HG03108 (cell line): ENCODE measurements at regions not wholly inside any gene's neighbourhood (a gene's known extent, or its start where the extent isn't known, plus 50 kb on each side); places are given as distances from the start of the nearest gene placed in this dataset.

ENCODE experiments used
- ATAC-seq: cut with Tn5 transposase; IDR thresholded peaks from one replicate; pipeline ENCODE4 v1.9.1; 2021; ENCODE audit warnings: moderate library complexity; ENCODE audit not compliant: unreplicated experiment

DNA sequence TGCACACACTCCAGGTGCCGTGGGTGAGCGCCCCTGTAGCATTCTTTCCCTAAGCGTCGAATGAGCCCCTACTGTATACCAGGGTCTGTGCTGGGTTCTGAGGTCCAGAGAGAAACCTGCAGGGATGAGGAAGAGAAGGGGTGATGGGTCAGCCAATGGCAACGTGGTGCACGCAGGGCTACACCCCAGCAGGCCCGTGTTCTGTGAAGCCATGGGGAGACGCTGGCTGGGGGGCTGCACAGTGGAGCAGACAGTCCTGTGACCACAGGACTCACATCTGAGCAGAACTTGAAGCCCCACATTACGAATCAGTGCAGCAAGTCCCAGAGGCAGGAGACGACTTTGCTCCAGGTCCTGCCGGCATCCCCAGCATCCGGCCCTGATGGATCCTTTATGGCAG, 1481.4 kb downstream of the BRD1 start:
- ATAC-seq, result no peak

DNA sequence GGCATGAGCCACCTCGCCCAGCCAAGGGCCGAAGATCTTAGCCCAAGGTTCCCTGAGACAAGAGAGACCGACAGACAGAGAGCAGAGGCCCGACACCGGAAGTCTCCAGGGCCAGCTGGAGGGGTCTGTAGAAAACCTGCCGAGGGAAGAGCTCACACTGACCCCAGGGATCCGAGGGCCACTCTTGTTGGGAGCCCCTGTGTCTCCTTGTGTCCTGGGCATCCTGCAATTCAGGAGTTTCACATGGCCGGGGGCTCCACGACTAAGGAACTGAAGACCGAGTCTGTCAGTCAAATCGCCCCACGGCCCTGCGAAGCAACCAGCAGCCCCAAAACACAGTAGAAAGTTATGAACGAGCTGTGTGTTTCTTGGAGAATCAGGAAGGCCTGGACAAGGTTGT, 1482.0 kb downstream of the BRD1 start:
- no peak for ATAC-seq

DNA sequence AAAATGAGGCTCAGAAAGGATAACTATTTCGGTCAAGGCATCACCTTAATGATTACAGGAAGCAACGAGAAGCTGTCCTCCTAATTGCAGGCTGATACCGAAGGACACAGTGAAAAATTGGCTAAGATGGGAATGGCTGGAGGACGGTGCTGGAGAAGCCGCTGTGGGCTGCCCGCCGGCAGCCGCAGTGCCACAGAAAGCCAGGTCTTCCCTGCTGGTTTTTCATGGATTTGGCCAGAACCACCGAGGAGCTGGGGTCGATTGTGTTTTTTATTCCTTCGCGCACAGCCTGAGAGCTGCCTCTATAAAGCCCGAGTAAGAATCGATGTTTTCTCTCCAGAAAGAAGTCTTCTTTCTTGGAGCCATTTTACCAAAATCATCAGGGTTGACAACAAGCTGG, 1484.2 kb downstream of the BRD1 start:
- no peak for ATAC-seq

DNA sequence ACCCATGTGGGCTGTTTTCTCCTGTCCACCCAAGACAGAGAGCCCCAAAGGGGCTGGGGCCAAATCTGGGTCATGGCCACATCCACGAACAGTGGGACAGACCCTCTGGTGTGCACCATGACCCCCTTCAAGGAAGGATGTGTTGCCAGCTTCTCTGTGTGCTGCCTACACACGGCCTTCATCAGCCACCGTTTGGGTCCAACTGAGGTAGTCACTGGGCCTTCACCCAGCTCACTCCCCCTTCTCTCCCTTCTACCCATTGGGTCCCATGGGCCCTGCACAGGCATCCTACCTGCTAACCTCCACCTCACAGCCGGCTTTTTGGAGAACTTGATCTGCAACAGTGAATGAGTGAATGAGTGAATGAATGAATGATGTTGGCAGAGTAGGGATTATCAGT, 1484.9 kb downstream of the BRD1 start:
- no peak for ATAC-seq

DNA sequence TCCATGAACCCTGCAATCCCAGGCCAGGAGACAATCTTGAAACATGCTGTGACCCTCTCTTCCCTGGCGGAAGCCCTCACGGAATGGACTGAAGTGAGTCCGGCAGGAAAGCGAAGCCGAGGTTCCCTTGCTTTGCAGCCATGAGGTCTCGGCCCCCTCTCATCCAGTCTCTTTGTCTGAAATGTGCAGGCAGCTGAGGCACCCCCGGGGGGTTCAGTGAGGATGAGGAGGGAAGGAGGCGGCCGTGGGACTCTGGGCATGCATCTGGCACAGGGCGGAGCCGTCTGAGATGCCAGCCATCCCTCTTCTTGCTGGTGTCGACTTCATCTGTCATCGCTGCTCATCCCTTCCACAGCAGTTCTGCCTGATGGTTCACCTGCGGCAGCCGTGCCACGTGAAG, 1485.7 kb downstream of the BRD1 start:
- no peak for ATAC-seq

DNA sequence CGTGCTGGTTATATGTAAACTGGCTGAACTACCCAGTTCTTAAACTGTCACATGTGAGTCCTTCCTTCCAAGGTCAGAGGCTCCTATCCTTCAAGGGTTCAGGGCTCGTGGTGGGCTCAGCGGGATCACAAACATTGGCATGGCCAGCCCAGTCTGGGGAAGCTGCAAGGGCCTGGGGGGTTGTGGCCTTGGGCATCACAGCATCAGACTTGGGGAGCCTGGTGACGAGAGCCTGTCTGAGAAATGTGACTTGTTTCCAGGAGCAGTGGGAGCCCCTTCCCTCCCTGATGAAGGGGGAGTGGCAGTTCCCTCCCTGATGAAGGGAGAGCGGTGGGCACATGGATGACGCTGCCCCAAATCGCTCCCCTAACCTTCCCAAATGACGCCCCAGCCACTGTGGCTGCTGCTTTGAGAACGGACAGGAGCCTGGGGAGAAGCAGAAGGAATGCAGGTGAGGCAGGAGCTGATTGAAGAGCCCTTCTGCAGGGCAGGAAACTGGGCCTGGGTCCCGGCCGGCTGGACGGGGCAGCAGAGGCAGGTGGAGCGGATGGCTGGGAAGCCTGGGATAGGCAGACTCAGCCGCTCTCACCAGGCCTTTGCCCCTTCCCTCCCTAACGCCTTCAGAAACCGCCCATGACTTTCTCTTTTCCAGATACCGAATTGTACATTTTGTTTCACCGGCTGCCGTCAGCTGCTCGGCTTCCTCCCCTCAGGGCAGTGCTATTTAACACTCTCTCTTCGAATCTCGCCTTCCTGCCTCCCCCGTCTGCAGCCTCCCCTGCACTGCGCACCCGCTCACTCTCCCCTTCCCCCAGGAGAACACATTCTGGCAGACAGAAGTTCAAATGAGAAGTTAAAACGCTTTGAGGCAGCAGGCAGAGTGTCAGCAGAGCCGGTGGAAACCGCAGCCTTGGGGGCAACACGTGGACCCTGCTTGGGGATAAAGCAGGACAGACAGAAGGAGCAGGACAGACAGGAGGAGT, 1486.7 kb downstream of the BRD1 start:
- ATAC-seq, result no peak

DNA sequence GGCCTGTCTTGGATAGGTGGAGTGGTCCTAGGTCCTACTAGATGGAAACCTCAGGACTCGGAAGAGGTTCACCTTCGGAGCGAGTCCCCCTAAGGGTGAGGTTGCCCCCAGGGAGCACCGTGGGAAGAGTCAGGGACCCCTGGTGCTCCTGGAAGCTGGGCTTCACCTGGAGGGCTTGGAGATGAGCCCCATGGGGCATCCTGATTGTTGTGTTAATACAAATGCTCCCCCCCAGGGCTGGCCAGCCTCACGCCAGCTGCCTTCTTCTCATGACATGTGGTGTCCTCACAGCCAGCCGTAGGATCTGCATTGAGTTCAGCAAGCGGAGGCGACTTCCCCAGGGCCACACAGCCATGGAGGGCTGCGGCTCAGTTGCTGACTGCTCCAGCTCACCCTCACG, 1487.5 kb downstream of the BRD1 start:
- ATAC-seq, result no peak

DNA sequence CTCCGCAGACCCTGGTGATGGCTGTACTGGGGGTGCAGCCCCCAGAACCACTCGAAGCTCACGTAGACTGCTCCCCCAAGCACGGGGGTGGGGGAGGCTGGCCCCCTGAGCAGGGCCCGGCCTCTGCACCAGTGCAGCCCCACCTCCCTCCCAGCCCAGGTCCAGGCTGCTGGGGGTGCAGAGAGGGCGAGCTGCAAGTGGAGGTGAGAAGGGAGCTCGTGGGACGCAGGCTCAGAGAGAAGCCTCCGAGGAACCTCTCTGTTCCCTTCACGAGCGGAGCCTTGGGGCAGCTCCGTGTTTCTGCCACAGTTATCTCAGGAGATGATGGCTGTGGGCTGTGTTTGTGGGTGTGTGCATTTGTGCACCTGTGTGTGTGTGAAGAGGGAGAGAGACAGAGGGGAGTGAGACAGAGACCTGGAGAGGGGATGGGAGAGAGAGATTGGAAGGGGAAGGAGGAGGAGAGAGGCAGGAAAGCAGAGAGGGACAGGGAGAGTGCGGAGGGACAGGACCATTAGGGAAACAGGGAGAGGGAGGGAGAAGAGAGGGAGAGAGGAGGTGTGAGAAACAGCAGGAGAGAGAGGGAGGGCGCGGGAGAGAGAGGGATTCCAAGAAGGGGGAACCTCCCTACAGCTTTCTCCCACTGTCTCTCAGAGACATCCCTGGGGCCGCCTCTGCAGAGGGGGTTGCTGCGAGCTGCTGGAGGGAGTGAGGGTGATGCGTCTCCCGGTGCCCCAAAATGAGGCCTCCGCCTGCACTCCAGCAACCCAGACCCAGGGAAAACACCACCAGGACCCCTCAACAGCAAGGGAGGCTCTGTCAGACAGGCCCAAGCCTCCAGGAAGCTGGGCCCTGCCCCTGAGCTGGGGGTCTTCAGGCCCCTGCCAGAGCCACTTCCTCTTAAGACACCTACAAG, 1488.6 kb downstream of the BRD1 start:
- no peak for ATAC-seq

DNA sequence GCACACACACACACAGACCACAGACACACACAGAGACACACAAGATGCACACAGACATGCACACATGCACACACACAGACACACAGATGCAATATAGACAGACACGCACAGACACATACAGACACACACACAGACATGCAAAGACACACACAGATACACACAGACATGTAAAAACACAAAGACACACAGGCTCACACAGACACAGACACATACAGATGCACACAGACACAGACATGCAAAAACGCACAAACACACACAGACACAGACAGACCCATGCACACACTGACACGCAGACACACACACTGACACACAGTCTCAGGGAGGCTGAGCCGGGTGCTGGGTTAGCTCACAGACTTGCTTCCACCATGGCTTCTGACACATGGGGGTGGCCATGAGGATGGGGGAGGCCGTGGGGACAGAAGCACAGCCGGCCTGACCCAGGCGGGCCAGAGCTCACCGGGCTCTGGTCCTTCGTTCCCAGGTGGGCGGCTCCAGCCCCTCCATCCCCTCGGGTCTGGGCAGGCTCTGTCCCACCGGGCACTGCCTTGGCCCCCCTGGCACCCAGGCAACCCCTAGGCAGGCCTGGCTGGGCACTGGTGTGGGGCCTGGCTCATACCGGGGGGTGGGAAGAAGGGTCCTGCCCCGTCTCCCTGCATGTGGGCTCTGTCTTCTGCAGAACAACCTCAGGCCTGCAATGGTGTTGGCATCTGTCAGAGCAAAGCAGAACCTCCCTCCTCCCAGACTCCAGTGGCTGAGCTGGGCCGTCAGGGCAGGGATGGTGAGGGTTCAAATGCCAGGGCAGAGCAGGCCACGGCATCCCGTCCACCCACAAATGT, 1489.5 kb downstream of the BRD1 start:
- no peak for ATAC-seq

DNA sequence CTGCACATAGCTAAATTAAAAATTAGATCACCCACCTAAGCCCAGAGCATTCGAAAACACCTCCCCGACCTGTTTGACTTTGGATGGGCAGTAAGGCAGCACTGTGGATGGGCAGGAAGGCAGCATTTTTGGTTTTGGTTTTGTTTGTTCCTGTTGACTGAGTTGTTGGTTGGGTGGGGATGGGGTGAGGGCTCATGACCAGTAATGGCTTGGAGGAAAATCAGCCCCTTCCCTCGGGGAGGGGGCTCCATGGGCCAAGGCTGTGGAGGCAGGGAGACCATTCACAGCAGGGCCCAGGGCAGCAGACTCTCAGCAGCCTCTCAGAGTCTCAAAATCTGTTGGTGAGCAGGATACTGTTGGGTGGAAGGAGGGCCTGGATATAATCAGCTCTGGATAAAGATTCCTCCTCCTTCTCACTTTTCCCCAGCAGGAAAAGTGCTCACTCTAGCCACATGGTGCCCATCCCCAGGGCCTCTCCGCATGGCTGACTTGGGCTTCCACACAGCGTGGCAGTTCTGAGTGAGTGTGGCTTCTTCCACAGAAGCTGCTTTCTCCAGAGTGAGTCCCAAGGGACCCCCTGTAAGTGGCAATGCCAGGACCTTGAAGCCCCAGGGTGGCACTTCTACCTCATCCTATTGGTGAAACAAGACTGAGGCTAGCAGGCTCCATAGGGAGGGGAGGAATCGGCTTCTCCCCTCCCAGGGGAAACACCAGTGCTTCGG, 1491.2 kb downstream of the BRD1 start:
- ATAC-seq, result no peak

DNA sequence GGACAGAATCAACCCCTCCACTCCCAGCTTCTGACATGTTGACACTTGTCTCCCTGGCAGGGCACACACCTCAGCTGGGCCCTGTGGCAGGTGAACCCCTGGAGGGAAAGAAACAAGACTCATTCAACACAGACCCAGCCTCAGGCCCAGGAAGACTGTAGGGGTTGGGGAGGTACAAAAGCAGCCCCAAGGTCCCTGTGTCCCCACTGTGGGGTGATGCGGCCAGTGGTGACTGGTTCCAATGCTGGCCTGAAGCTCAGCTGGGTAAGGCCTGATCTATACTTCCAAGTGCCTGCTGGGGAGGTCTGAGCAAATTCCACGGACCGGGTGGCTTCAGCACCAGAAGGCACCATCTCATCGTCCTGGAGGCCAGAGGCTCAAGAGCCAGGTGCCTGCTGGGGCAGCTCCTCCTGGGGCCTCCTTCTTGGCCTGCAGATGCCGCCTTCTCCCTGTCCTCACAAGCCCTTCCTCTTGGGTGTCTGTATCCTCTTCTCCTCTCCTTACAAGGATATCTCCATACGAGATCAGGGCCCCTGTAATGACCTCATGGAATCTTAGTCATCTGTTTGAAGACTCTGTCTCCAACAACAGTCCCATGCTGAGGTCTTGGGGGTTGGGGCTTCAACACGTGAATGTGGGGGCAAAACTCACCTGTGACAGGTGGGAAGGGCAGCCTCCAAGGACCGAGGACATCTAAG, 1492.1 kb downstream of the BRD1 start:
- ATAC-seq, result no peak

DNA sequence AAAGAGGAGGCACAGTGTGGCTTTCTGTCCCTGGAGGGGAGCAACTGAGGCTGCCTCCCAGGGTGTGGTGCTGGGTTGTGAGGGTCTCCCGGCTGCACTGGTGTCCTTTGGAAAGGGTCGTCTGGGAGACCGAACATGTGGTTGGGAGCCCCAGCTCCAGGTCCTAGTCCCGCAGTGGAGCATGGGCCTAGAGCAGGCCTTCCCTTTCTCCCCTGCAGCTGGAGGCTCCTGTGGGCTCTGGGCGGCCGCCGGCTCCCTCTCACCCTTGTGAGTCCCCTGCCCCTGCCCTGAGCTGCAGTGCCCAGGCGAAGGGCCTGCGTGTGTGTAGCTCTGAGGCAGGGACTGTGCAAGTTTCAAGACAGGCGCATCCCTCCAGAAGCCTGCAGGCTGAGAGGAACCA, 1492.7 kb downstream of the BRD1 start:
- no peak for ATAC-seq

DNA sequence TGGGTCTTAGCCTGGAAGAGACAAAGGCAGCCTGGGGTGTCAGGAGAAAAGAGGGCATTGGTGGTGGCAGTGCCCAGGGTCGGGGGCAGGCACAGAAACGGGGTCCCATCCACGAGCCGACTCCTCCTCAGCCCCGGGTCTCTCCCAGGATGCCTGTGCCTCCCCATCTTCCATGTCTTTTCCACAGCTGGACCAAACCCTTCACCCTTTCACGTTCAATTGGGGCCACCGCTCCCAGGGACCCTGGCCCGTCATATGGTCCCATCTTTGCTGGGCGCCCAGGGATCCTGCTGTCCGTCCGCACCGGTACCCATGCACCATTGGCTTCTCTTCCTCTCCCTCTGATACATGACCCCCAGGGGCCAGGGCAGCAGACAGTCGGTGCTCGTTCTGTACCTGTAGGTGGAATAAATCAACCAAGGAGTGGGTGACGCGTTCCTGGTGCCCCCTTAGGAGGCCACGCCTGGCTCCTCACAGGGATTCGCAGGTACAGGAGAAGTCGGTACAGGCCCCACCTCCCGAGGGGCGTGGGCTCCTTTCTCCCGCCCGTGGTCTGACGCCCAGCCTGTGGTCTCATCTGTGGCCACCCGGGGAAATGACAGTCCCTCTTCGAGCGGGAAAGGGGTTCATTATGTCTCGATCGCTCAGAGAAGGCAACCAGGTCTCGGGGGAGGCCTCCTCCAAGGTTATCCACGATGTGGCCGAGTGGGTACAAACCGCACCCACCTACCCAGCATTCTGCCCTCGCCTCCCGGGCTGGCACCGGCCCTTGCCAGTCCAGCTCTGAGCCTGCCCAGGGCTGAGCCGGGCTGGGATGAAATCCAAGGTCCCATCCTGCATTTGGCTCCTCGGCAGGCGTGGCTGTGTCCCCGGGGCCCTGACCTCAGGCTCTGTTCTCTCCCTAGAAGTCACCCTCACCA, 1493.6 kb downstream of the BRD1 start:
- no peak for ATAC-seq

DNA sequence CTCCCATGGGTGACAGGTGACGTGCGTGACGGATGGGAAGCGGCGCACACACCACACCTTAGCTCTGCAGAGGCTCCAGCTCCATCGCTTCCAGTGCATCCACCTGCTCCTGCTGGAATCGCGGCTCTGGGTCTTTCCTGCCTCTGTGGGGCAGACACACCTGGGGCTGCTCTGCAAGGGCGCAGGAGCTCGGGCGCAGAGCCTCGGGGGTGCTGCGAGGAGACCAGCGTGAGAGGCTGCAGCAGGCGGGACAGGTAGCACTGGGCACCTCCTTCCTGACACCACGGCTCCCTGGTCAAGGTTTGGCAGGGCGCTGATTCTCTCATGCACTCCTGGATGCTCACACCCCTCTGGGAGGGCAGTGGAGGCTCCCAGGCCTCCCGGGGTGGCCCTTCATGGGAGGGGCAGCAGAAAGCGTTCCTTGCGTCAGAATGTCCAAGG, 1494.3 kb downstream of the BRD1 start:
- no peak for ATAC-seq

DNA sequence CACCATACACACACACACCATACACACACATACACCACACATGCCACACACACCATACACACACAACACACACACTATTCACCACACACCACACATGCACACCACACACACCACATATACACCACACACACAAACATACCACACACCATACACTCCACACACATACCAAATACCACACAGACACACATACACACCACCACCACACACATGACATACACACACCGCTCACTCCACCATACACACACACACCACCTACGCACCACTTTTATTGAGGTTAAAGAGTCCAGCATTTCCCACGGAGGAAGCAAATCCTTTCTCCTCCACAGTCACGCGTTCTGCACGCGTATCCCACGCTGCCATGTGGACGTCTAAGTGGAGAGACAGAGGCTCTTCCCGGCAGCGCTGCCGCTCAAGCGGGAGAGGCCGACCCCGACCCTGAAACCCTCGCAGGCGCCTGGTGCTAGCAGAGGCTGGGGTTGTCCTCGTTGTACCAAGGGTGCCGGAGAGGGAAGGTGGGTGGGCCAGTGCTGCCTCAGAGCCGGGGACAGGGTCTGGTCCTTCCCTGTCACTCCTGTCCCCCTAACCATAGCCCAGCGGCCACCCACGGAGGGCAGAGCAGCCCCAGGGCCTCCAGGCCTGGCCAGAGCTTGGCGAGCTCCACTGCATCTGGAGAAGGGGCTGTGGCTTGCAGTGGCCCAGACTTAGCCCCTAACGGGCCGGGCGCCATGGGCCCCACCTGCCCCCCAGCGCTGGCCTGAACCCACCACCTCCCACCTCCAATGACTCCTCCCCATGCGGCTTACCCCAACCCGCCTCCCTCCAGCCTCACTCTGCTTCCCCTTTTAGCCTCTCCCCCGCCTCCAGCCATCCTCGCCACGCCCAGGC, 1495.0 kb downstream of the BRD1 start:
- ATAC-seq, result no peak

DNA sequence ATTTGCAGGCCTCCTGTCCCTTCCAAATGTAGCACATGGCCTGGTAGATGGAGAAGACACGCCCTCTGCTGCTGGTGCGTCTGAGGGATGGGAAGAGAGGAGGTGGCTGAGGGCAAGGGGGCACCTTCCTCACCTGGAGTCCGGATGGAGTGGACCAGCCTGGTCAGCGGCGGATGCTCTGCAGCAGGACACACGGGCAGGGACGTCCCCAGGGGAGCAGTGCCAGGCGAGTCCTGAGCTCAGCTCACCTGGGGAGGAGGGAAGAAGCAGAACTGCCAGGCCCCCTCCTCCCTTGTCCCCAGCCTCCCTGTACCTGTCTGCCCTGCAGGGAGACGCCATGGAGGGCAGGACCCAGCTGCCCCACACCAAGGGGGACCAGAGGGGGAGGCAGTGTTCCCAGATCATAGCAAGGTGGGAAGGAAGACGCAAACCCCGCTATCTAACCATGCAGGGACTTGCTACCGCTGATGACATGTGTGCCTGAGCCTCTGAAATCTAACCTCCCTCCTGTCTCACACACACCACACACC, 1495.9 kb downstream of the BRD1 start:
- no peak for ATAC-seq

DNA sequence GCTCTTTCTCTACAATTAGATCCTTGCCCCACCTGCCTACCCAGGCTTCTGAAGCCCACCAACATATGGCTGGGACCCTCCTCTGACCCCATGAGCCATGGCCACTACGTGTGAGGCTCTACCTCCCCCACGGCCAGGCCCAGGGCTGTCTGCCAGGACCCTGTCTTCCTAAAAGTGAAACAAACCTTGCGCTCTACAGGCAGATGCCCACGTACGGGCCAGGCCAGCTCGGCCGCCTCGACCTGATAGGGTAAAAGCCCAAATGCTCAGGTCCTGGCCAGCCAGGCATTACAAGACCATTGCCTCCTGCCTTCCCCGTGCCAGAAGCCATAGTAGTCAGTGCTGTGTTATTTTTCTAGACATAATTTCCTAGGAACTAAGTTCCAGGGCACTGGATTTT, 1496.4 kb downstream of the BRD1 start:
- ATAC-seq, result no peak
